ENCODE measurements at regions not wholly inside any gene's neighbourhood (a gene's known extent, or its start where the extent isn't known, plus 50 kb on each side); places are given as distances from the start of the nearest gene placed in this dataset.

- H3K27ac ChIP-seq (ENCODE audit: low read depth, low read length) = no peak overlapping the region
- TF ChIP-seq EZH2phosphoT487 (conservative IDR thresholded peaks at IDR 0.05; ENCODE audit: low read length) (no peak), CTCF (IDR thresholded peaks at IDR 0.05; ENCODE audit: insufficient read depth, low read length, poor library complexity, severe bottlenecking) (no peak)
- no peaks in the 10 kb centered on the region for H3K9me2 ChIP-seq (replicated peaks; ENCODE audit: insufficient read depth, low read length)
- H3F3A ChIP-seq (ENCODE audit: insufficient read depth) = no peaks in the 10 kb centered on the region
- H3K9me3 ChIP-seq (ENCODE audit: insufficient read depth, low read length) = no peaks in the 10 kb centered on the region
- H2AFZ ChIP-seq (ENCODE audit: low read depth, low read length, severe bottlenecking) = no peak overlapping the region
- no peak overlapping the region for H3K9ac ChIP-seq (ENCODE audit: low read length)
- H3K36me3 ChIP-seq (ENCODE audit: low read length) = no peaks in the 10 kb centered on the region
- H3K27me3 ChIP-seq (ENCODE audit: low read length) = no peaks in the 10 kb centered on the region
- no peaks in the 10 kb centered on the region for H4K20me1 ChIP-seq (ENCODE audit: low read depth, low read length)
- H3K4me2 ChIP-seq (ENCODE audit: low read depth, low read length, poor library complexity, severe bottlenecking) = no peak overlapping the region
- no peak overlapping the region for H3K4me3 ChIP-seq (ENCODE audit: insufficient read depth, low read length, poor library complexity, severe bottlenecking)
- no peaks in the 10 kb centered on the region for H3K79me2 ChIP-seq (ENCODE audit: insufficient read depth, low read length)
Observed at GRCh38 chr15:98561169-98561941, 87.0 kb upstream of the IGF1R start.

- H3K9me3 ChIP-seq (ENCODE audit: insufficient read depth, low read length) = no peaks in the 10 kb centered on the region
- no peak overlapping the region for H3K9ac ChIP-seq (ENCODE audit: low read length)
- no peak overlapping the region for H3K27ac ChIP-seq (ENCODE audit: low read depth, low read length)
- no peaks in the 10 kb centered on the region for H3K27me3 ChIP-seq (ENCODE audit: low read length)
- H3K9me2 ChIP-seq (replicated peaks; ENCODE audit: insufficient read depth, low read length) = no peaks in the 10 kb centered on the region
- TF ChIP-seq CTCF (IDR thresholded peaks at IDR 0.05; ENCODE audit: insufficient read depth, low read length, poor library complexity, severe bottlenecking) (no peak), EZH2phosphoT487 (conservative IDR thresholded peaks at IDR 0.05; ENCODE audit: low read length) (no peak)
- no peaks in the 10 kb centered on the region for H3K79me2 ChIP-seq (ENCODE audit: insufficient read depth, low read length)
- no peaks in the 10 kb centered on the region for H3K36me3 ChIP-seq (ENCODE audit: low read length)
- no peaks in the 10 kb centered on the region for H4K20me1 ChIP-seq (ENCODE audit: low read depth, low read length)
- H2AFZ ChIP-seq (ENCODE audit: low read depth, low read length, severe bottlenecking) = no peak overlapping the region
- no peaks in the 10 kb centered on the region for H3F3A ChIP-seq (ENCODE audit: insufficient read depth)
- no peak overlapping the region for H3K4me2 ChIP-seq (ENCODE audit: low read depth, low read length, poor library complexity, severe bottlenecking)
- no peak overlapping the region for H3K4me3 ChIP-seq (ENCODE audit: insufficient read depth, low read length, poor library complexity, severe bottlenecking)
Observed at GRCh38 chr15:98562331-98562937, 85.9 kb upstream of the IGF1R start.

GRCh38 chr15:98565566-98565965 is 82.8 kb upstream of the IGF1R start:
- no peak overlapping the region for H3K4me2 ChIP-seq (ENCODE audit: low read depth, low read length, poor library complexity, severe bottlenecking)
- H3K36me3 ChIP-seq (ENCODE audit: low read length) = no peaks in the 10 kb centered on the region
- H3K27me3 ChIP-seq (ENCODE audit: low read length) = no peaks in the 10 kb centered on the region
- no peaks in the 10 kb centered on the region for H4K20me1 ChIP-seq (ENCODE audit: low read depth, low read length)
- no peaks in the 10 kb centered on the region for H3K79me2 ChIP-seq (ENCODE audit: insufficient read depth, low read length)
- no peak overlapping the region for H2AFZ ChIP-seq (ENCODE audit: low read depth, low read length, severe bottlenecking)
- no peaks in the 10 kb centered on the region for H3K9me3 ChIP-seq (ENCODE audit: insufficient read depth, low read length)
- H3K9me2 ChIP-seq (replicated peaks; ENCODE audit: insufficient read depth, low read length) = no peaks in the 10 kb centered on the region
- H3K27ac ChIP-seq (ENCODE audit: low read depth, low read length) = no peak overlapping the region
- H3K4me3 ChIP-seq (ENCODE audit: insufficient read depth, low read length, poor library complexity, severe bottlenecking) = no peak overlapping the region
- no peaks in the 10 kb centered on the region for H3F3A ChIP-seq (ENCODE audit: insufficient read depth)
- H3K9ac ChIP-seq (ENCODE audit: low read length) = no peak overlapping the region
- TF ChIP-seq CTCF (IDR thresholded peaks at IDR 0.05; ENCODE audit: insufficient read depth, low read length, poor library complexity, severe bottlenecking) (no peak), EZH2phosphoT487 (conservative IDR thresholded peaks at IDR 0.05; ENCODE audit: low read length) (no peak)
